Choroid plexus epithelial cell (primary cell): ENCODE measurements at regions not wholly inside any gene's neighbourhood (a gene's known extent, or its start where the extent isn't known, plus 50 kb on each side); places are given as distances from the start of the nearest gene placed in this dataset.
A peak's percentile ranks its signal among the peaks of the same experiment; 100 is the strongest.
"Not testable (repeated sequence)": the region's sequence is repeated elsewhere in the genome, so short reads cannot be mapped to it uniquely, and the experiment has no call there.

ENCODE experiments used
- DNase-seq: peaks from one replicate; pipeline ENCODE4 v3.0.0-alpha.2; 2010; ENCODE audit warnings: low read depth
- H3K4me3 ChIP-seq: 2 replicates; pipeline ENCODE4 v1.5.1; 2011; ENCODE audit warnings: low read depth, mild to moderate bottlenecking, control low read depth, low read length, moderate library complexity
- TF ChIP-seq, protein P1 (sequence below): conservative IDR thresholded peaks from 2 replicates; pipeline ENCODE4 v1.5.1; 2011; ENCODE audit warnings: low read depth, mild to moderate bottlenecking, control low read depth, inconsistent platforms, low read length, moderate library complexity

- no peak for DNase-seq
- TF ChIP-seq, protein P1, sequence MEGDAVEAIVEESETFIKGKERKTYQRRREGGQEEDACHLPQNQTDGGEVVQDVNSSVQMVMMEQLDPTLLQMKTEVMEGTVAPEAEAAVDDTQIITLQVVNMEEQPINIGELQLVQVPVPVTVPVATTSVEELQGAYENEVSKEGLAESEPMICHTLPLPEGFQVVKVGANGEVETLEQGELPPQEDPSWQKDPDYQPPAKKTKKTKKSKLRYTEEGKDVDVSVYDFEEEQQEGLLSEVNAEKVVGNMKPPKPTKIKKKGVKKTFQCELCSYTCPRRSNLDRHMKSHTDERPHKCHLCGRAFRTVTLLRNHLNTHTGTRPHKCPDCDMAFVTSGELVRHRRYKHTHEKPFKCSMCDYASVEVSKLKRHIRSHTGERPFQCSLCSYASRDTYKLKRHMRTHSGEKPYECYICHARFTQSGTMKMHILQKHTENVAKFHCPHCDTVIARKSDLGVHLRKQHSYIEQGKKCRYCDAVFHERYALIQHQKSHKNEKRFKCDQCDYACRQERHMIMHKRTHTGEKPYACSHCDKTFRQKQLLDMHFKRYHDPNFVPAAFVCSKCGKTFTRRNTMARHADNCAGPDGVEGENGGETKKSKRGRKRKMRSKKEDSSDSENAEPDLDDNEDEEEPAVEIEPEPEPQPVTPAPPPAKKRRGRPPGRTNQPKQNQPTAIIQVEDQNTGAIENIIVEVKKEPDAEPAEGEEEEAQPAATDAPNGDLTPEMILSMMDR = no peak
- no peak overlapping the region for H3K4me3 ChIP-seq
These were observed 204.0 kb upstream of the HMCN1 start for GRCh38 chr1:185530215-185530614.

- no peak for DNase-seq
- TF ChIP-seq, protein P1 = no peak
- no peak overlapping the region for H3K4me3 ChIP-seq
These were observed 204.5 kb upstream of the HMCN1 start for GRCh38 chr1:185529673-185530072.

DNA sequence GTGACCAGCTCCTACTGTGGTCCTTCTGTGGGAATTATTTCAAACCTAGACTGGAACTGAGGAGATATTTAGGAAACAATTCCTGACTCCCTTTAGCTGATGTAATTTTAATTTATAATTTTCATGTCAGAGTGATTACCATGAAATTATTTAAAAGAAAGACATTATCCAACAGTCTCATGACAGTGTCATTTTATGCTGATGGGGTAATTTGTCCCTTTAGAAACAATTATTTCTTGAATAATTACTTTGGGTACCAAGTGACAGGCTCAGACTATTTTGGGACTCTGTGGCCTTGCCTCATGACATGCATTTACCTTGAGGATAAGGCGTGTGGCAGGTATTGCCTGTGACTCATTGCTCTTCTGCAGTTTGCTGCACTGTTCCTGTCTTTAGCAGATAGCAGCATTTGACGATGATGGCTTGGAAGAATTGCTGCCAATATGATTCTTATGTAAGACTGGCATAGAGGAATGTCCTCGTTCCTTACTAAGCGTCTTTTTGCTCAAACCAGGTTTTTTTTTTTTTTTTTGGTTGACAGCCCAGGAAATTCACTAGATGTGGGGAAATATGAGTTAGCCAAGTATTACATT is 206.0 kb upstream of the HMCN1 start:
- H3K4me3 ChIP-seq = no peak overlapping the region
- TF ChIP-seq, protein P1 = no peak
- DNase-seq = no peak

- no peak overlapping the region for H3K4me3 ChIP-seq
- DNase-seq = no peak
- TF ChIP-seq, protein P1 = no peak
These were observed 207.6 kb upstream of the HMCN1 start for GRCh38 chr1:185526344-185527307.

DNA sequence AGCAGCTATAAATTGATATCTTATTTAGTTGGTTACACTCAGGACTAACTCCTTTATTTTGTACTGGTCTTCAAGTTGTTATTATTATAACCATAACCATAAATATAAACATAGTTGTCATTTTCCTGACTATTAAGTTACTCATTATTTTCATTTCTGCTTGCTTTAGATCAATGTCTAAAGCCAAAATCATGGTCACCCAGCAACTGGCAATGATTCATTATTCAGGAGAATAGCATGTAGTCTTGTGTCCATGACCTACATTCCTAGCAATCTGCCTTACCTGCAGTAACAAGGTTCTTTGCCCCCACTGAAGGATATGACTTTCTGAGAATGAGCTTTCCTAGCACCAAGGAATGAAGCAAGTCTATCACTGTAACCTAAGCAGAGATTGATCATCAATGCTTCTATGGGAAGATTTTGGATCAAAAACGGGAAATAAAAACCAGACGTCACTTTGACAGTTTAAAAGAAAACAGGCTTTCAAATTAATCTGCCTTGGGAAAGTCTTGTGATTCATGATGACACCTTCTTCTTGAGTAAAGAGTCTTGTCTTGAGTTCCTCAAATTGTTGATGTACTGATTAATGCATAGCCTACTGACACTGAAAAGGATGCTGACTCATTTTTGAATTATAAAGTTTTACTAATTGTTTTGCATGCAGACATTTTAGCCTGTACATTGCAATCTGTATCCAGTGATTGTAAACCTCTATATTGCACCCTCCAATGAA is 203.3 kb upstream of the IVNS1ABP start:
- H3K4me3 ChIP-seq = no peak overlapping the region
- DNase-seq = peak; percentile 16
- TF ChIP-seq, protein P1 = no peak

GRCh38 chr1:185517808-185518419 is 200.9 kb upstream of the IVNS1ABP start:
- no peak for DNase-seq
- no peak overlapping the region for H3K4me3 ChIP-seq
- TF ChIP-seq, protein P1 = no peak

GRCh38 chr1:185517301-185517700 is 200.3 kb upstream of the IVNS1ABP start:
- H3K4me3 ChIP-seq, DNase-seq: not testable (repeated sequence)
